SK-N-SH (cell line): ENCODE measurements at regions not wholly inside any gene's neighbourhood (a gene's known extent, or its start where the extent isn't known, plus 50 kb on each side); places are given as distances from the start of the nearest gene placed in this dataset.

Source experiments
- CTCF ChIA-PET: fragments of 300-600, 350-600 bp; formaldehyde crosslinking; extraction: SDS; loops from one replicate; lab custom pipeline; 2021; lab: Yijun Ruan, JAX
- POLR2A ChIA-PET: fragments of 350-600 bp; sonication (Branson Sonifier 250); formaldehyde crosslinking; extraction: SDS; loops from one replicate; lab custom pipeline; 2020; ENCODE audit warnings: antibody characterized with exemption, inconsistent platforms; lab: Yijun Ruan, JAX
- DNase-seq: peaks from one replicate; pipeline ENCODE4 v3.0.0; 2012
- H2AFZ ChIP-seq: fragments of 200-600 bp; sonication (generic); 2 replicates; pipeline ENCODE4 v1.8.1; 2016; ENCODE audit warnings: antibody characterized with exemption, mild to moderate bottlenecking, low read depth
- H3F3A ChIP-seq: fragments of 200-600 bp; sonication (generic); replicated peaks from 2 replicates; pipeline ENCODE3; 2016; ENCODE audit warnings: antibody characterized with exemption, mild to moderate bottlenecking; ENCODE audit not compliant: insufficient read depth
- H3K27ac ChIP-seq, 2 experiments: fragments of 200-500 bp in 1 of 2; fragments of 200-600 bp in 1 of 2; sonication (Bioruptor generic) in 1 of 2; sonication (generic), shearing (Covaris generic) in 1 of 2; 2 replicates each; pipeline versions ENCODE4 v1.5.1 to v1.6.1; 2014 to 2016; ENCODE audit warnings: low read depth in 2 of 2, inconsistent platforms in 1 of 2, low read length in 1 of 2, mild to moderate bottlenecking in 1 of 2, mixed read lengths in 1 of 2
- H3K27me3 ChIP-seq: fragments of 200-600 bp; sonication (generic), shearing (Covaris generic); 2 replicates; pipeline ENCODE4 v1.6.1; 2016; ENCODE audit warnings: mixed run types; ENCODE audit not compliant: insufficient read depth
- H3K36me3 ChIP-seq, 2 experiments: fragments of 200-500 bp in 1 of 2; fragments of 200-600 bp in 1 of 2; sonication (Bioruptor generic) in 1 of 2; sonication (generic) in 1 of 2; replicated peaks in 1 of 2; 2 replicates each; pipeline versions ENCODE3 to v1.5.1; 2014 to 2016; ENCODE audit warnings: low read length in 1 of 2, mild to moderate bottlenecking in 1 of 2; ENCODE audit not compliant: insufficient read depth in 2 of 2, control insufficient read depth in 1 of 2
- H3K4me1 ChIP-seq, 2 experiments: fragments of 200-500 bp in 1 of 2; fragments of 200-600 bp in 1 of 2; sonication (Bioruptor generic) in 1 of 2; sonication (generic), shearing (Covaris generic) in 1 of 2; 2 replicates each; pipeline versions ENCODE4 v1.5.1 to v1.6.1; 2014 to 2016; ENCODE audit warnings: low read depth in 1 of 2, low read length in 1 of 2, mixed run types in 1 of 2; ENCODE audit not compliant: insufficient read depth in 2 of 2, control insufficient read depth in 1 of 2
- H3K4me2 ChIP-seq: fragments of 200-600 bp; sonication (generic), shearing (Covaris generic); 2 replicates; pipeline ENCODE4 v1.6.1; 2017; ENCODE audit warnings: mixed run types
- H3K4me3 ChIP-seq, 2 experiments: fragments of 200-500 bp in 1 of 2; fragments of 200-600 bp in 1 of 2; sonication (Bioruptor generic) in 1 of 2; sonication (generic), shearing (Covaris generic) in 1 of 2; 2 replicates each; pipeline versions ENCODE4 v1.5.1 to v1.8.1; 2014 to 2016; ENCODE audit warnings: low read depth in 2 of 2, inconsistent platforms in 1 of 2, low read length in 1 of 2, mild to moderate bottlenecking in 1 of 2, mixed read lengths in 1 of 2, moderate library complexity in 1 of 2
- H3K79me2 ChIP-seq: fragments of 200-600 bp; sonication (generic); 2 replicates; pipeline ENCODE4 v1.8.1; 2017; ENCODE audit warnings: mild to moderate bottlenecking; ENCODE audit not compliant: insufficient read depth
- H3K9ac ChIP-seq: fragments of 200-600 bp; sonication (generic); 2 replicates; pipeline ENCODE4 v1.6.1; 2017; ENCODE audit warnings: mixed run types
- H3K9me2 ChIP-seq: fragments of 200-600 bp; sonication (generic); 2 replicates; pipeline ENCODE4 v1.6.1; 2017; ENCODE audit warnings: mixed run types
- H3K9me3 ChIP-seq: fragments of 200-600 bp; sonication (generic); 2 replicates; pipeline ENCODE4 v1.6.1; 2017; ENCODE audit warnings: mixed run types, mild to moderate bottlenecking, moderate library complexity
- H4K20me1 ChIP-seq: fragments of 200-600 bp; sonication (generic); 2 replicates; pipeline ENCODE4 v1.6.1; 2017; ENCODE audit warnings: mild to moderate bottlenecking, mixed run types; ENCODE audit not compliant: insufficient read depth
- CHD2 ChIP-seq: fragments of 150-350 bp; IDR thresholded peaks from 2 replicates; pipeline ENCODE4 v1.6.1; 2018; ENCODE audit warnings: low read length; ENCODE audit not compliant: partially characterized antibody
- FOSL2 ChIP-seq: IDR thresholded peaks from 2 replicates; pipeline ENCODE4 v1.4.0; 2012; ENCODE audit warnings: low read depth, mild to moderate bottlenecking, moderate library complexity, borderline replicate concordance
- FOXJ3 ChIP-seq: sonication (generic); formaldehyde crosslinking; IDR thresholded peaks from 2 replicates; pipeline ENCODE4 v1.5.1; 2020; ENCODE audit warnings: mild to moderate bottlenecking, missing genetic modification reagents
- FOXM1 ChIP-seq: IDR thresholded peaks from 2 replicates; pipeline ENCODE4 v1.4.0; 2012; ENCODE audit warnings: low read depth, mild to moderate bottlenecking
- GATA2 ChIP-seq: sonication (generic); formaldehyde crosslinking; IDR thresholded peaks from 2 replicates; pipeline ENCODE4 v1.5.0; 2020; ENCODE audit warnings: mild to moderate bottlenecking, missing genetic modification reagents
- IRF3 ChIP-seq: fragments of 150-350 bp; IDR thresholded peaks from 2 replicates; pipeline ENCODE4 v1.6.1; 2016; ENCODE audit warnings: mild to moderate bottlenecking, low read depth, low read length
- NRF1 ChIP-seq: IDR thresholded peaks from 2 replicates; pipeline ENCODE4 v1.6.1; 2012; ENCODE audit warnings: low read depth, mild to moderate bottlenecking, low read length
- RAD21 ChIP-seq: IDR thresholded peaks from 2 replicates; pipeline ENCODE4 v1.6.1; 2012; ENCODE audit warnings: mild to moderate bottlenecking, low read length
- RFX5 ChIP-seq: IDR thresholded peaks from 2 replicates; pipeline ENCODE4 v1.6.1; 2012; ENCODE audit warnings: mild to moderate bottlenecking, improper control_type of control experiment, low read length
- RXRA ChIP-seq: IDR thresholded peaks from 2 replicates; pipeline ENCODE4 v1.4.0; 2012; ENCODE audit warnings: low read depth, mild to moderate bottlenecking, borderline replicate concordance
- TCF12 ChIP-seq: IDR thresholded peaks from 2 replicates; pipeline ENCODE4 v1.4.0; 2012
- TEAD4 ChIP-seq: IDR thresholded peaks from 2 replicates; pipeline ENCODE4 v1.4.0; 2012; ENCODE audit warnings: mild to moderate bottlenecking, borderline replicate concordance; ENCODE audit not compliant: insufficient read depth
- YY1 ChIP-seq: IDR thresholded peaks from 2 replicates; pipeline ENCODE4 v1.4.0; 2012; ENCODE audit warnings: low read depth, mild to moderate bottlenecking
- WGBS: methylation state at CpG from one replicate; pipeline ENCODE4 v1.1.6; 2017; ENCODE audit warnings: low lambda C conversion rate; 5-methylcytosine and 5-hydroxymethylcytosine counted together

DNA sequence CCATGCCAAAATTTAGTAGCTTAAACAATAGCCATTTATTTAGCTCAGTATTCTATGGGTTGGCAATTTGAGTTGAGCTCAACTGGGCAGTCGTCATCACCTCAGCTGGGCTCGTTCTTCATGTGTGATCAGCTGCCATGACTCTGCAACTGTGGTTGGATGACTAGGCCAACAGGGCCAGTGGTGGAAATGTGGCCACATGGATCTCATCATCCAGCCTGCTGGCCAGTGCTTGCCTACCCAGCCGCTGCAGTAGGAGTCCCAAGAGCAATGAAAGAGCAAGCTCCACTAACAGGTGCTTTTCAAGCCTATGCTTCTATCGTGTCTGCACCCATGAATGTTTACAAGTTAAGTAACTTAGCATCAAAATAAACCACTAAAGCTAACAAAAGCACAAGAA lies 158.0 kb downstream of the ATPSCKMT start:
- Histone ChIP-seq H3K9ac (no peak overlapping the region), H2AFZ (no peak overlapping the region), H3K9me2 (no peaks in the 10 kb centered on the region), H3K4me3 (no peak overlapping the region), H3K27me3 (no peaks in the 10 kb centered on the region), H3K9me3 (no peaks in the 10 kb centered on the region), H3K36me3 (no peaks in the 10 kb centered on the region), H3K79me2 (no peaks in the 10 kb centered on the region), H3K27ac (no peak overlapping the region), H4K20me1 (no peaks in the 10 kb centered on the region), H3K4me1 (no peaks in the 10 kb centered on the region), H3F3A (no peaks in the 10 kb centered on the region), H3K4me2 (no peak overlapping the region)
- POLR2A ChIA-PET = no interaction called here
- 11% methylated on average over 4 of the region's 4 CpGs for WGBS
- no peak for TF ChIP-seq TCF12
- TF ChIP-seq FOXJ3 (CRISPR knock-in tag) = no peak
- no peak for TF ChIP-seq FOXM1
- DNase-seq = no peak
- CTCF ChIA-PET = interaction anchor here (0.7 to 1.6 kb wide), 2 partner anchors 29 to 138 kb away, joined by 3 read pairs; no protein-coding TSS in a partner anchor

- no peaks in the 10 kb centered on the region for H3K4me1 ChIP-seq
- 7% methylated on average over 2 of the region's 2 CpGs for WGBS
- H2AFZ ChIP-seq = no peak overlapping the region
- no peak overlapping the region for H3K4me2 ChIP-seq
- DNase-seq = no peak
- H3K27ac ChIP-seq = no peak overlapping the region
- ChIA-PET CTCF (no interaction called here), POLR2A (no interaction called here)
- H3K36me3 ChIP-seq = no peaks in the 10 kb centered on the region
- no peaks in the 10 kb centered on the region for H3K9me3 ChIP-seq
- no peaks in the 10 kb centered on the region for H3K79me2 ChIP-seq
- TF ChIP-seq CHD2 = no peak
- TF ChIP-seq YY1 = no peak
- no peak for TF ChIP-seq IRF3
- no peak for TF ChIP-seq RAD21
- no peak for TF ChIP-seq FOXM1
- no peak for TF ChIP-seq FOSL2
- no peak for TF ChIP-seq RFX5
- TF ChIP-seq RXRA = no peak
- TF ChIP-seq NRF1 = no peak
- no peak for TF ChIP-seq GATA2
- TF ChIP-seq TEAD4 = no peak
- no peaks in the 10 kb centered on the region for H4K20me1 ChIP-seq
- H3F3A ChIP-seq = no peaks in the 10 kb centered on the region
- no peak overlapping the region for H3K9ac ChIP-seq
- H3K4me3 ChIP-seq = no peak overlapping the region
- H3K9me2 ChIP-seq = no peaks in the 10 kb centered on the region
- no peaks in the 10 kb centered on the region for H3K27me3 ChIP-seq
These were observed 159.6 kb downstream of the ATPSCKMT start for GRCh38 chr5:10090074-10090473.

DNA sequence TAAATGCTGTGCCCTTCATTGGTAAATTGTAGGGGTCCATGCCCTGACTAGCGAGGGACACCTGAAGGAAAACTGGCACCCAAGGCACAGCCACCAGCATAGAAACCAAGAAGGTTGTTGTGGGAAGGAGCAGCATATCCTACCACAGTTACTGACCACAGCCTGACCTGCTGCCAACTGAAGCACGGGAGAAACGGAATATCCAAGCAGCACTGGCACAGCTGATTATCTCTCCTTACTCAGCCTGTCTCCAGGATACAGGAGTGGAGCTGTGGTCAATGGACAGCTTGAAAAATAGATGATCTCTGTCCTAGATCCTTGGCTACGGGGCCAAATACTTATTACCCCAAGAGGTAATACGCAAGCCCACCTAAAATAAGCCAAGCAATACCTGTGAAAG lies 164.5 kb downstream of the ATPSCKMT start:
- WGBS = 11% methylated on average over 5 of the region's 5 CpGs
- ChIA-PET POLR2A (no interaction called here), CTCF (interaction anchor here (1.1 kb wide), 1 partner anchor 929 kb away, joined by 3 read pairs; no protein-coding TSS in a partner anchor)

More for the DNA sequence above, 164.5 kb downstream of the ATPSCKMT start:
- Histone ChIP-seq H3K27ac (no peak overlapping the region), H3K36me3 (no peaks in the 10 kb centered on the region), H3K9ac (no peak overlapping the region), H3K4me1 (no peaks in the 10 kb centered on the region), H3K27me3 (no peaks in the 10 kb centered on the region), H3K79me2 (no peaks in the 10 kb centered on the region), H3K9me3 (no peaks in the 10 kb centered on the region)
- no peak for DNase-seq
- no peak for TF ChIP-seq TCF12
- TF ChIP-seq, all 33 proteins: peak for 0
- Histone ChIP-seq H3K4me3 (no peak overlapping the region), H4K20me1 (no peaks in the 10 kb centered on the region), H3K9me2 (no peaks in the 10 kb centered on the region), H3K4me2 (no peak overlapping the region), H2AFZ (no peak overlapping the region), H3F3A (no peaks in the 10 kb centered on the region)
